Stimulated activated CD8-positive, alpha-beta memory T cell treated with anti-CD3 and anti-CD28 coated beads, Interleukin-4, amount 100 ng/mL, for 48 hours (primary cell): ENCODE measurements at regions not wholly inside any gene's neighbourhood (a gene's known extent, or its start where the extent isn't known, plus 50 kb on each side); places are given as distances from the start of the nearest gene placed in this dataset.
"Not testable (repeated sequence)": the region's sequence is repeated elsewhere in the genome, so short reads cannot be mapped to it uniquely, and the experiment has no call there.

Experiments used
- DNase-seq: peaks from one replicate; pipeline ENCODE4 v3.0.0-alpha.2; 2020

DNA sequence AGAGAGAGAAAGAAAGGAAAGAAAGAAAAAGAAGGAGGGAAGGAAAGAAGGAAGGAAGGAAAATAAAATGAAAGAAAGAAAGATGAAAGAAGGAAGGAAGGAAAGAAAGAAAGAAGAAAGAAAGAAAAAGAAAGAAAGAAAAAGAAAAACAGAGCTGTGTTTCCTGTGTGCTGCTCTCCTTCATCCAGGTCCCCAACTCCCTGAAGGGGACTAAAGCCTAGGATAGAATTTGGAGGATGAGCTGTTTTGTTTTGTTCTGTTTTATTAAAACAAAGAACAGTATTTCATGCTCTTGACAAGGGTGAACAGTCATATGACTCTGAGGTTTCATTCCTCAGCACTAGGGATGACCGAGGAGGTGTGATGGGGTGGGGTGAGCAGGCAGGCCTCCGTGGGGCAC lies 164.8 kb upstream of the NDN start:
- DNase-seq, result no peak

DNA sequence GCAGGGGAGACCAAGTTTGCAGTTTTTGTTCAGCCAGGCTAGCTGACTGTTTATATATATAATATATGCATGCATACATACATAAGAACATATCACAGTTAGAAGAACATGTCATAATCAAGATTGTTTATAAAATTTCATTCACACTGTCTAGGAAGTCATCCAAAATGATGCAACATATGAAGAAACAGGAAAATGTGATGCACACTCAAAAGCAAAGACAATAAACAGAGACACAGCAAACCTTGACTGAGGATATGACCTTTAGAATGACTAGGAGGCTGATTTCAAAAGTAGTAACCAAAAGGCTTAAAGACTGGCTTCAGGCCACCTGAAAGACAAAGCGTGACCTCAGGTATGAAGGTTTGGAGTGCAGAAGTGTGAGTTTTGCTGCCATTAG lies 166.2 kb upstream of the NDN start:
- no peak for DNase-seq

DNA sequence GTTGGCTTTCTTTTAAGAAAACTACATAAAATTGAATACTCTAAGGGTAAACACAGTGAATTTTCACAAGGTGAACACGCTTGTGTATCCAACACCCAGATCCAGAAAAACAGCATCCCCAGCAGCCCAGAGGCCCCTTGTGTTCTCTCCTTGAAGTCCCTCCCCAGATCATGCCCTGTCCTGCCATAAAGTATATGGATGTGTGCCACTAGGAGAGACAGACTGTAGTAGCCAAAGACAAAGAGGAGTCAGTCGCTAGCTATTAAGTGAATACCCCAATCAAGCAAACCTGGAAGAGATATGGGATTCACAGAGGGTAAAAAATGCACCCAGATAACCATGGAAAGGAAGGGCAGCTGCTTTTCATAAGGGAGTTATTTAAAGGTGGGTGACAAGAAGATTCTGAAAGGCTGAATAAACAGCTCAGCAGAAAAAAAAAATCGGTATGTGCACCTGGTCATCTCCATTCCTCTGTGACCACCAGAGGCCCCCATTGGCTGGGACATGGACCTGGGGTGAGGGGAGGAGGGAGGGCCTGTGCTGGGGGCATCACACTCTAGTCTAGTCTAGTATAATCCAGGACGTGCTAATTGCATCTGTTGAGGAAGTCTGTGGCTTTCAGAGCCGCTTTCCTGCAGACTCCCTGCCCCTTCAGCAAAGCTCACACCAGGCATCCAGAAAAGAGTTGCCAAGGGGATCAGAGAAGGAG lies 167.3 kb upstream of the NDN start:
- no peak for DNase-seq

DNA sequence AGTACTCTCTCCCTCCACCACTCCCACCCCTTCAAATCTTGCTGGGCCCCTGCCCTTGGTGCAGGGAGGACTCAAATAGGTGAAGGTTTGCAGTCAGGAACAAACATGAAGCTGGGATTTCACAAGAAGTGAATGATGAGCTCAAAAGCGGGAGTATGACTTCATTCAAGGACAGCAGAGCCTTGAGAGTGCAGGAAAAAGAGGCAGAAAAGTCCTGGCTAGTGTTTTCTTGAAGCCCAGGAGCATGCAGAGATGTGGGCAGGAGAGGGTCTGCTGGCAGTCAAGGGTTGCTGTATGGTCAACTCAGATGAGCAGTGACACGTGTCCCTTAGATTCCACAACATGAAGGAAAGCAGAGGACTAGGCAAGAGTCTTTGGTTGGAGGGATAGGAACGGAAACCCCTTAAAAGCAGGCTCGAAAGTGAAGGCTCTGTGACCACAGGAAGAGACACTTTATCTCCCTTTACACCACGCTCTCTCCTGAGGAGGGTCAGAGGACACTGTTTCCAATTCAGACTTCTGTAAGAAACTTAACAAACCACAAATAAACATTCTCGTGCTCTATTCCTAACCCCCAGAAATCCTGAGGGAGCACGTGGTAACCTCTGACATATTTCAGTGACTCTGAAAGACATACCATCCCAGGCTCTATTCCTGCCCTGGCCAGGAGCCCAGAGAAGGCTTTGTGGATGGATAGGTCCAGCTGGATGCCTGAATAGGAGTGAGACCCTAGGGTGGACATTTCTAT lies 168.0 kb upstream of the NDN start:
- DNase-seq, result no peak

DNA sequence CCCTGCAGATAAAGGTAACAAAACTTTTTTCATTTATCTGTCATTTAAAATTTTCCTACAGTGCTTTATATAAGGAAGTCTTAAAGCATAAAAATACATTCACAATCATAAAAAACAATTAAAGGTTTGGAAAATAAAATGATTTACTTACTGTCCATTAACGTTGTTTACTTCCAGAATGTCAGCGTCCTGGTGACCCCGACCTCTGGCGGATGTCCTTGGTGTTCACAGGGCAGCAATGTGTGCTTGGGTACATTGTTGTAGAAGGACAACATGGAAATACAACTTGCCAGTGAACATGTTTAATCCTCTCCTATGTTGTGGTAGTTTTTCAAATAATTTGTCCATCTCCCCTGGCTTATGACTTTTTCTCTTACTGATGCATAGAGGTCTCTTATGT lies 168.8 kb upstream of the NDN start:
- DNase-seq, result no peak

DNA sequence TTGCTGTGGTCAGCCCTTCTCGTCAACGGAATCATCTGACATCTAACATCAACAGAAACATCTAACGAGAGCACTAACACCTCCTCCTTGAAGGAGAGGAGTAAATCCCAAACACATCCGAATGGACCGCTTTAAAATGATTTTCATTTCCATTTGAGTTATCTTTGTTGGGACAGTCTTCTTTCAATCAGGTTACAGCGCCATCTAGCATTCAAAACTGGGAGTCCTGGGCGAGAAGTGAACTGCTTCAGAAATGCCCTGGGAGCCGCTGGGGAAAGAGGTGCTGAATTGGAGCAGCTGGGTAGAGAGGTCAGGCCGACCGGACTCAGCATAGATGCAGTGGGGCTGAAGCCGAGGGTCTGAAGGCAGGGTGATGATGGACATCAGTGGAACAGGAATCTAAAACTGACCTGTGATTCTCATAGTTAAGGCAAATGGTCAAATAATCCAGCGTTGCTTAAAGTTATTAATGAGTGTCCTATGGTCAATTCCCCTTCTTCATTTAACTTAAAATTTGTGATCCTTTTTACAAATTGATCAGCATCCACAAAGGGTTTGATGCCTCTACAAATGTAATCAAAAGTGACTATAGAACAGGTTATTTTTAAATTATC lies 170.0 kb upstream of the NDN start:
- peak; percentile 32 for DNase-seq

DNA sequence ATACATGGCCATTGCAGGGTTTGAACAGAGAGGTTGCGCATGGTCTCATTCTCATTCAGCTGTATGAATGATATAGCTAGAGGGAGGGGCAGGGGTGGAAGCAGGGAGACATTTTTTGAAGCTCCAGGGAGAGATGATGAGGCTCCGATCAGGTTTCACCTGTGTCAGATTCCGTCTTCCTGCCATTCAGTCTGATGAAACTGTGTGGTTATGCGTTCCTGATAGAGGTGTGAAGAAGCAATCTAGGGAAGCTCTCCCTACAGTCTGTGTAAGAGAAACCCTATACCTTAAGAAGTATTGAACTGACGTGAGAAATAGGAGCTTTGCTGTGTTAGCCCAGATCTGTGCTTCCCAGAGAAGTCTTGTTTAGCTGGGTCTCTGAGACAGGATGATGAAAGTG lies 171.9 kb upstream of the NDN start:
- DNase-seq, result no peak

DNA sequence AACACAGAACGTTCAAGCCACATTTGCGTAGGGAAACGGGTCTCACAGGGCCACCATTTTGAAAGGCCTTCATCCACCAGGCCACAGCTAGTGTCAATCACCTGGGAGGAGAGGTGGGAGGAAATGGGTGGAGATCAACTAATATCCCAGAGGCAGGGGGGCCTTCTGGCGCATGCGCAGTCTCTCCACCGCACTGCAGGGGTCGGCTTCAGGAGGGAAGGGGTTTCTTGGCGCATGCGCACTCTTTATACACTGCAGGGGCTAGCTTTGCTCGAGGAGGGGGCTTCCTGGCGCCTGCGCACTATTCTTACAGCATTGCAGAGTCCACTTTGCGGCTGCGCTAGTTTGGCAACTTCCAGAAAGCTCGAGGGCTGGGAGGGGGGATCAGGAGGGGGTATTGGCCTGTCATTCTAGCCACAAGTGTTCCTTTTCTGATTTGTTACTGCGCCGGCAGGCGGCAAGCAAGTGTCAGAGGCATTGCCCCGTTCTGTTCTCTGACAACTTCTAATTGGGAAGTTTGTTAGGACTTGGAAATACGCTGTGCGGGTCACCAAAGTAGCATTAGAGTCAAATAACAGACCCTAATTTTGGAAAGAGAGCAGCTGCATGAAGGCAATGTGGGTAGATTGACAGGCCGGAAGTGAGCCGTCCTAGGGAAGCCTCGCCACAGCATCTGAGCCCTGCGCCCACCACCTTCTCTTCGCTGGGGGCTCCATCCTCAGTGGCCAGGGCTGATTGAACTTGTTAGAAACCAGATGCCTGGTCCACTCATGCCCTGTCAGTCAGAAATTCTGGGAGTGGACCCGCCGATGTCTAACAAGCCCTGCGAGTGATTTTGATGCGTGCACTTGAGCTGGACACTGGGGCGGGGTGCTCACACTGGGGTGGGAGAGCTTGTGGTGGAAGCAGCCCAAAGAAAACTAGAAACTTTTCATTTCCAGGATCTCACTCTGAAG lies 173.5 kb upstream of the NDN start:
- DNase-seq, result no peak

DNA sequence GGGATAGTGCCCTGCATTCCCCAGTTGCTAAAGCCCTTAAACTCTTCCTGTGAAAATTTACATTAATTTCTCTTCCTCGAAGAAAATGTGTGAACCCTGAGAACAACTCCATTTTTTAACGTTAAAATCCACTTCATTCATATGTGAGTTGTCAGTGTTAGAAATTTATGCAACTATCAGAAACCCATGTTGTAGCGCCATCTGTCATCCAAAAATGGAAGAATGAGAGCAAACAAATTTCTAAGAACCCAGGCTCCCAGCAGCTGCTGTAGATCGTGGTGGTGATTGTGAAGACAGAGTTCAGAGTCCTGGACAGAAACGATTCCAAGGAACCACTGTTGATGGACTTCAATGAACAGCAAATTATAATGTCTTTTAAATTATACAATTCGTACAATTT lies 179.7 kb upstream of the NDN start:
- no peak for DNase-seq

DNA sequence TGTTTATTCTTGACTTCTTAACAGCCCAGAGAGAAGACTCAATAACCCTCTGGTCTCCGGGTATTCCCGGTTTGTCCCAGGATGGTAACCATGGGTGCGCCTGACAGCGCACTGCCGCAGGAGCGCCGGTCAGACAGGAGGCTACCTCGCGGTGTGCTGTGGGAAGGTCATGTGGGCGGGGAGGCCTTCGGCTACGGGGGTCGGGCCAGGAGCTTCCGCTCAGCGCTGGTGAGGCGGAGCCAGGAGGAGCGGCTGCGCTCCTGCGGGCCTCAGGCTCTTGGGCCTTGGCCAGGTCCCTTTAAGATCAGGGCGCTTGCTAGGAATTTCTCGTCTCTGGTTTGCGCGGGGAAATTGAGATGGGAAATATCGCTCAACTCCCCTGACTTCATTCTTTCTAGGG lies 182.3 kb upstream of the NDN start:
- DNase-seq, result no peak

DNA sequence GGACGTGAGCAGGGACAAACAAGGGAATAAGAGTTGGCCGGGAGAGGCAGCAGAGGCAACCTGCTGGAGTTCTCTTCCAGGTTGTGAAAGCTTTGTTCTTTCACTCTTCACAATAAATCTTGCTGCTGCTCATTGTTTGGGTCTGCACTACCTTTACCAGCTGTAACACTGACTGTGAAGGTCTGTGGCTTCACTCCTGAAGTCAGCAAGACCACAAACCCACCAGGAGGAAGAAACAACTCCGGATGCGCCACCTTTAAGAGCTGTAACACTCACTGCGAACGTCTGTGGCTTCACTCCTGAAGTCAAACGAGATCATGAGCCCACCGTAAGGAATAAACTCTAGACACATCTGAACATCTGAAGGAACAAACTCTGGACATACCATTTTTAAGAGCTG lies 186.5 kb upstream of the NDN start:
- not testable (repeated sequence) for DNase-seq

DNA sequence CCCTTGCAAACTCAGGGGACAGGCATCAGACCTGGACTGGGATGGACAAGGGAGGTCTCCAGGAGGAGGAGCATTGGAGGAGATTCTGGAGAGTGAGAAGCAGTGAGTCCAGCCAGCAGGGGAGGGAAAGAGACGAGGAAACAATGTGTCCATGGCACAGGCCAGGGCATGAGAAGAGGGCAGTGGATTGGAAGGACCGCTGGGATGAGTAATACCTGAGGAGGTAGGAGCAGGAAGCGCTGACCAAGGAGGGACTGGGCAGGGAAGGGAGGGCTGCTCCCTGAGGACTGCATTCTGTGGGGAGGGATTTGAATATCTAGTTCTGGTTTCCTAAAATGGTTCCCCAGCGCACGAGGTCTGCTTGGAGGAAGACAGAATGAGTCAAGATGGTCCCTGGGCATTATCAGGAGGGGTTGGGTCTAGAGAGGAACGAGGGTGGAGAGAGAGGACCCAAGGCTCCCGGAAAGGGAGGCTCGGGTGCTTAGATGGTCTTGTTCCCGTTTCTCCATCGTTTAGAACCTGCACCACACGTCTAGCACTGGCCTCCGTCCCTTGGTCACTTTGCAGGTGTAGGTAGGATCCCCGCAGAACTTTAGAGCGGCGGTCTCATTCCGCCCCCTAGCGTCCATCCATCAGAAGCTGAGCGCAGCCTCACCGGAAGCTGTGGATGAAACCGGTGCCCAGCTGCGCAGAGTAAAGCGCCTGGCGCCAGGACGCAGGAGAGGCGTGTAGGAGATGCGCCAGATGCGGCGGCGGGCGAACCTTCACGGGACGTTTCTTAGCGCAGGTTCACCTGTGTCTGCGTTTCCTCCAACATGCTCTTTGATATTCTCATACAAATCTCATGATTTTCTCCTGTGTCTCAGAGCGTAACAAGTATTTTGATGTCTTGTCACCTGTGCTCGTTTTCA lies 190.7 kb upstream of the NDN start:
- peak; percentile 69 for DNase-seq

DNA sequence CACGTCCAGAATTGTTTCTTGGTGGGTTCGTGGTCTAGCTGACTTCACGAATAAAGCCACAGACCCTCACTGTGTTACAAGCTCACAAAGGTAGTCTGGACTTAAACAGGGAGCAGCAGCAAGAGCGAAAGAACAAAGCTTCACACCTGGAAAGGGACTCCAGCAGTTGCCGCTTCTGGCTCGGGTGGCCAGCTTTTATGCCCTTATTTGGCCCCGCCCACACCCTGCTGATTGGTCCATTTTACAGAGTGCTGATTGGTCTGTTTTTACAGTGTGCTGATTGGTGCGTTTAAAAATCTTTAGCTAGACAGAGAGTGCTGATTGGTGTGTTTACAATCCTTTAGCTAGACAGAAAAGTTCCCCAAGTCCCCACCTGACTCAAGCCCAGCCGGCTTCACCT lies 194.2 kb upstream of the NDN start:
- no peak for DNase-seq

DNA sequence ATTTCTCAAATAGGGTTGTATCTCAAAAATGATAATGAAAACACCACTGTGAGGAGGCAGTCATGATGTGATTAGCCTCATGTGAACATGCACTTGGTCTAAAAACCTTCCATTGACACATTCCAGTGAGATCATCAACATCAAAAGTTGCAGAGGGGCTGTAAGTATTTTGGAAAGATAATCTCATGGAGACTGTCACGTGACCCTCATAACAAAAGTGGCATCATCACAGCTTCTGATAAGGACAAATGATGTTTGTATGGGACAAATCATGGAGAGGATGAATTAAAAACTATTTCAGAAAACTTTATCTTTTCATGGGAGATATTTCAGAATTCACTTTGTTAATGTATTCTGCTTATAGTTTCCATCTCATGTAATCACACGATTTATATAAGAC lies 203.1 kb upstream of the NDN start:
- DNase-seq, result no peak

DNA sequence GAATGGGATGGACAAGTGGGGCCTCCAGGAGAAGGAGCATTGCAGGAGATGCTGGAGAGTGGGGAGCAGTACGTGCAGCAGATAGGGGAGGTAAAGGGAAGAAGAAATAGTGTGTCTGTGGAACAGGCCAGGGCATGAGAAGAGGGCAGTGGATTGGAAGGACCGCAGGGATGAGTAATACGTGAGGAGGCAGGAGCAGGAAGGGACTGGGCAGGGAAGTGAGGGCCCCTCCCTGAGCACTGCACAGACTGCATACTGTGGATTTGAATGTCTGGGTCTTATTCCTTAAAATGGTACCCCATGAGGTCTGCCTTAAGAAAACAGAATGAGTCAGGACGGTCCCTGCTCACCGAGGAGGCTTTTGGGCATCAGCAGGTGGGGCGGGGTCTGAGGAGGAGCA lies 210.0 kb upstream of the NDN start:
- DNase-seq, result no peak

DNA sequence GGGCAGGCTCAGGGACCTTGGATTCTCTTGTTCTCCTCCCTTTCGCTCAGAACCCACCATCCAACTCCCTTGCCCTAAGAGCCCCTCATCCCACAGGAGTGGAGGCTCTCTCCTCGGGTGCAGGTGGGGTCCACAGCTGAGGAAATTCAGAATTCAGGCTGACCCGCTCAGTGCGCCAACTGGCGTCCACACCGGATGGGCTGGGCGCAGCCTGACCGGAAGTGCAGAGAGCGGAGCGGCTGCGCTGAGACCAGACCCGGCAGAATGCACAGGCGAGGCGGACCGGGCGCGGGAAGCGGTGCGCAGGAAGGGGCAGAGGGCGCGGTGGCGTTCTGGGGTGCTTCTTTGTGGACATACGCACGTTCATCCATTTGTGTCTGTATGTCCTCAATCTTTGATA lies 210.4 kb upstream of the NDN start:
- DNase-seq, result no peak

DNA sequence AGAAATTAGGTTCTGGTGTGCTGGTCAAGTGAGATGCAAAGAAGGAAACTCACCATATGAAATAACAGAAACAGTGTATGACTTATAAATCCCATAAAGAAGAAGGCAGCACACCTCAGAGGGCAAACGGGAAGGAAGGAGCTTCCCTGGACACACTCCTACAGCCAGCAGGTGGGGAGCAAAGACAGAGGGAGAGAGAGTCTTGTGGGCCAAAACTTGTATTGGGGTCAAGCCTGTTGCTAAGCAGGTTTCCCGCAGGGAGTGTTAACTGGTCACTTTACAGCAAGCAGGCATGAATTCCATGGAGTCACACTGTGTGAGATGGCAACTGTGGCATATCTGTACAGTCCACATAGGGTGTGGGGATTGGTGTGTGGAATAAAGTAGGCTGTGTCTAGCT lies 222.9 kb upstream of the NDN start:
- no peak for DNase-seq

DNA sequence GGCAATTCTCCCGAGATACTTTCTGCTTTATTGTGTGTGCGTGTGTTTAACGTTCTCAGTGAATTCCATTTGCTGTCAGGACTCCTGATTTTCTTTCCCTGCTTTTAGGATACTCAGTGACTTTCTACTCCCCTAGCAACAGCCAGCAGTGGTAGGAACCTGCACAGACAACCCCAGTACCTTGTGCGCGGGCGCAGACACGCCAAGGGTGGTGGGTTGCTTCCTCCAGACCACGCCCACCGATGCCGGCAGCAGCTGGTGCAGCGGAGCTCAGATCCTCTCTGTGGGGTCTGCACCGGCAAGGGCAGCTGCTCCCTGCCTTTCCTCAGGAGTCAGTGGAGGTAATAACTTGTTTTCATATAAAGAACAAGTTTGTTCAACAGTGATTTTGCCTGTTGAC lies 225.1 kb upstream of the NDN start:
- DNase-seq, result no peak

DNA sequence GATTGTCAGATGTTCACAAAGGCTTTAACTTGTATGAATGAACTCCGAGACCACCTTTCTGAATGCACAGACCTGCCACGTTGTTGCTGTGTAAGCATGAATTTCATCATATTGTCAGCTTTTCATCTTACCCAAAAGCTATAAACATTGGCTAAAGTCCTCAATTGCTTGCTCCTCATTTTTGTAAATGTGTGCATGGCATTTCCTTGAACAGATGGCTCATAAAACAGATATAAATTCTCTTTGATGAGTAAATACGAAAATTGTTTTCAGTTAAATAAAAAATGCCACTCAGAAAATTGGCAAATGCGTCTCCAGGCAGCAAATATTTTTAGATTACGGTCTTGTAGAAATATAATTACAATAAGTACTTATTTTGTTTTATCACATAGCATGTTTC lies 226.0 kb upstream of the NDN start:
- no peak for DNase-seq

DNA sequence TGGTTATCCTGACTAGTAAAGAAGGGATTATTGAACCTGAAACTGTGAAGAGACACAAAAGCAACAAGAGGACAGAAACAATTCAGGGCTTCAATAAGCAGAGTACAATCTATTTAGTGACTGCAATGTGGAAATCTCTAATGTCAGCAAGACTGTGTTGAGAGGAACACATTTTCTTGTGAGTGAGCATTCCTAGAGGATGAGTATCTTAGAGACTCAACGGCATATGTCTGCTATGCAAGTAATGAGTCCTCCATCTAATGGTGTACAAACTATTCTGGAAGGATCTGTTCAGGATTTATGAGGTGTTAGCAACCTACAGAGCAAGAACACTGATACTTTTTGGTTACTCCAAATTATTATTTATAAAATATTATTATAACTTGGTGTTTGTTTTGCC lies 226.5 kb upstream of the NDN start:
- DNase-seq, result no peak

DNA sequence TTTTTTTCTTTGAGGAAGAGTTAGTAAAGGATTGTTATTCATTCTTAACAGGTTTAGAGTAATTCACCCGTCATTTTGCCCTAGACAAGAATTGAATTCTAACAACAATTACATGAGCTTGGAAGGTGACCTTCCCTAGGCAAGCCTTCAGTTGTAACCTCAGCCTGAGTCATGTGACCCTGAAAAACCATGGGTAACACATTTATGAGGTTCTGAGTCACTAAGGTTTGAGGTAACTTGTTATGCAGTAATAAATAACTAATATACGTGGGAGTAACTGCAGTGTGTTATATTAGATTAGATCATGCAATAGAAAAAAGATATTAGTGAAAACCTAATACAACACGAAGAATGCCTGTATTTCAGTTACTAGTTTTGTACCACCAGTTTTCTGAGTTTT lies 237.6 kb upstream of the NDN start:
- no peak for DNase-seq

DNA sequence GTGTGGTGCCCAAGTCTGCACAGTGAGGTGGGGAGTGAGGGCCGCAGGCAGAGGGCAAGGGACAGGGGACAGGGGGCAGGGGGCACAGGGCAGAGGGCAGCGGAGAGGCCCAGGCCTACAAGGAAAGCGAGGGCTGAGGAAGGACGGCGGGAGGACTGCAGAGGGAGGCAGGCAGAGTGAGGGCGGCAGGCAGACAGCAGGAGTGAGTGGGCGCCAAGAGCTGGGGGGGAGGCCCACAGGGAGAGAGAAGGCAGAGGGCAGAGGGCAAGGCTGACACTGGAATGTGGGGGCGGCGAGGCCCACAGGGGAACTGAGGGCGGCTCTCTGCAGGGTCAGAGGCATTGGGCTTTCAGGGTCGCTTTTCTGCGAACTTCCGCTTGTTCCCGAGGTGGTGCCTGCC lies 267.8 kb upstream of the NDN start:
- no peak for DNase-seq
